T-cell (primary cell): ENCODE measurements at regions not wholly inside any gene's neighbourhood (a gene's known extent, or its start where the extent isn't known, plus 50 kb on each side); places are given as distances from the start of the nearest gene placed in this dataset.

ENCODE experiments used
- ATAC-seq, 4 experiments: fragments of 200-7000 bp in 3 of 4; fragments of 150-1000 bp in 1 of 4; cut with Tn5 transposase; replicated peaks in 1 of 4; 1 replicate in 3 of 4; 2 replicates in 1 of 4; pipeline ENCODE4 v1.10.0; 2021; ENCODE audit warnings: moderate library complexity in 3 of 4, mild to moderate bottlenecking in 2 of 4, moderate number of reproducible peaks in 1 of 4
- CTCF ChIA-PET, 2 donors: fragments of 300-600 bp; sonication (Branson Sonifier 250); formaldehyde crosslinking; loops; one replicate each; lab custom pipeline; 2022; ENCODE audit warnings: antibody characterized with exemption in 2 of 2; lab: Charles Lee
- POLR2A ChIA-PET, 2 donors: fragments of 300-600 bp; sonication (Branson Sonifier 250); formaldehyde crosslinking; loops; one replicate each; lab custom pipeline; 2022; ENCODE audit warnings: antibody characterized with exemption in 2 of 2; lab: Charles Lee
- DNase-seq, 35 experiments: peaks; one replicate each; pipeline versions ENCODE4 v3.0.0 to v3.0.0-alpha.2; 2013 to 2023
- H3K27ac ChIP-seq: one replicate; pipeline ENCODE4 v1.5.1; 2013; ENCODE audit warnings: low read length
- H3K27me3 ChIP-seq, 2 experiments: replicated peaks in 1 of 2; 1 replicate in 1 of 2; 2 replicates in 1 of 2; pipeline versions ENCODE4 v1.6.1 to v1.7.0; 2013; ENCODE audit warnings: low read length in 1 of 2, mixed read lengths in 1 of 2; ENCODE audit not compliant: control insufficient read depth in 2 of 2, insufficient read depth in 2 of 2; ENCODE audit errors: extremely low read depth in 1 of 2
- H3K36me3 ChIP-seq, 2 donors: 1 replicate in 1 of 2; 2 replicates in 1 of 2; pipeline versions ENCODE4 v1.6.1 to v1.7.0; 2013; ENCODE audit warnings: low read length in 1 of 2; ENCODE audit not compliant: control insufficient read depth in 2 of 2, insufficient read depth in 1 of 2; ENCODE audit errors: extremely low read depth in 1 of 2
- H3K4me1 ChIP-seq, 2 experiments: 1 replicate in 1 of 2; 2 replicates in 1 of 2; pipeline versions ENCODE4 v1.6.1 to v1.7.0; 2013; ENCODE audit warnings: low read length in 2 of 2, mixed read lengths in 1 of 2; ENCODE audit not compliant: insufficient read depth in 2 of 2, control insufficient read depth in 1 of 2; ENCODE audit errors: extremely low read depth in 1 of 2
- H3K4me3 ChIP-seq, 2 donors: 1 replicate in 1 of 2; 2 replicates in 1 of 2; pipeline versions ENCODE4 v1.5.1 to v1.7.0; 2013; ENCODE audit warnings: mild to moderate bottlenecking in 2 of 2, low read length in 1 of 2, moderate library complexity in 1 of 2; ENCODE audit not compliant: control insufficient read depth in 1 of 2; ENCODE audit errors: extremely low read depth in 1 of 2
- H3K9me3 ChIP-seq: 2 replicates; pipeline ENCODE4 v1.7.0; 2013
- H3K27ac Mint-ChIP-seq, 2 donors: one replicate each; pipeline ENCODE4 v1.8.0; 2020 to 2021; ENCODE audit warnings: mild to moderate bottlenecking in 2 of 2, mixed read lengths in 2 of 2
- H3K27me3 Mint-ChIP-seq, 2 donors: one replicate each; pipeline ENCODE4 v1.8.0; 2021 to 2022; ENCODE audit warnings: mixed read lengths in 2 of 2
- H3K36me3 Mint-ChIP-seq: one replicate; pipeline ENCODE4 v1.8.0; 2021; ENCODE audit warnings: mixed read lengths
- H3K4me1 Mint-ChIP-seq, 3 donors: one replicate each; pipeline ENCODE4 v1.8.0; 2020 to 2022; ENCODE audit warnings: mixed read lengths in 3 of 3, mild to moderate bottlenecking in 1 of 3
- H3K4me3 Mint-ChIP-seq, 3 donors: one replicate each; pipeline ENCODE4 v1.8.0; 2020 to 2022; ENCODE audit warnings: mild to moderate bottlenecking in 3 of 3, mixed read lengths in 3 of 3, moderate library complexity in 3 of 3
- H3K9me3 Mint-ChIP-seq, 3 donors: one replicate each; pipeline ENCODE4 v1.8.0; 2020 to 2022; ENCODE audit warnings: mixed read lengths in 3 of 3
- whole genome bisulfite sequencing: methylation state at CpG from one replicate; pipeline ENCODE4 v1.1.5; 2013; ENCODE audit warnings: missing lambda C conversion rate; ENCODE audit not compliant: insufficient coverage; 5-methylcytosine and 5-hydroxymethylcytosine counted together

- ChIA-PET POLR2A (no interaction called here), CTCF (no interaction called here)
- Mint-ChIP-seq H3K27ac (no peak overlapping the region), H3K4me3 (no peak overlapping the region), H3K9me3 (no peaks in the 10 kb centered on the region), H3K4me1 (no peaks in the 10 kb centered on the region), H3K27me3 (peaks cover 0 to 3% of the 10 kb centered on the region in 2 donors), H3K36me3 (no peaks in the 10 kb centered on the region)
- Histone ChIP-seq H3K4me1 (peaks cover 0 to 2% of the 10 kb centered on the region in 2 experiments), H3K4me3 (no peak overlapping the region), H3K9me3 (no peaks in the 10 kb centered on the region), H3K27ac (no peak overlapping the region), H3K36me3 (no peaks in the 10 kb centered on the region), H3K27me3 (peaks cover 0 to 12% of the 10 kb centered on the region in 2 experiments)
- DNase-seq (no peak), ATAC-seq (no peak)
- WGBS: 63% methylated on average over 3 of the region's 6 CpGs
These were observed 165.7 kb downstream of the RHOU start for GRCh38 chr1:228900886-228901392.

- no peaks in the 10 kb centered on the region for H3K9me3 ChIP-seq
- H3K9me3 Mint-ChIP-seq: peaks cover 0 to 1% (median 0%) of the 10 kb centered on the region in 3 donors
- H3K27me3 ChIP-seq: peaks cover 0 to 12% of the 10 kb centered on the region in 2 experiments
- DNase-seq (no peak), ATAC-seq (no peak)
- H3K4me1 Mint-ChIP-seq: no peaks in the 10 kb centered on the region
- no peaks in the 10 kb centered on the region for H3K36me3 Mint-ChIP-seq
- no peak overlapping the region for H3K4me3 Mint-ChIP-seq
- no peak overlapping the region for H3K4me3 ChIP-seq
- POLR2A ChIA-PET: no interaction called here
- H3K27me3 Mint-ChIP-seq: peaks cover 0 to 3% of the 10 kb centered on the region in 2 donors
- no peak overlapping the region for H3K27ac ChIP-seq
- no peak overlapping the region for H3K27ac Mint-ChIP-seq
- WGBS: 83% methylated on average over 3 of the region's 5 CpGs
- H3K4me1 ChIP-seq: peaks cover 0 to 2% of the 10 kb centered on the region in 2 experiments
- H3K36me3 ChIP-seq: no peaks in the 10 kb centered on the region
- CTCF ChIA-PET: no interaction called here
These were observed 166.8 kb downstream of the RHOU start for GRCh38 chr1:228901936-228902681.

- ChIA-PET CTCF (no interaction called here), POLR2A (no interaction called here)
- 94% methylated on average over 5 of the region's 13 CpGs for WGBS
- Mint-ChIP-seq H3K27me3 (no peaks in the 10 kb centered on the region), H3K36me3 (no peaks in the 10 kb centered on the region), H3K4me1 (no peaks in the 10 kb centered on the region), H3K9me3 (peaks cover 0 to 4% (median under 1%) of the 10 kb centered on the region in 3 donors), H3K4me3 (no peak overlapping the region), H3K27ac (no peak overlapping the region)
- no peak overlapping the region for H3K27ac ChIP-seq
- no peak overlapping the region for H3K4me3 ChIP-seq
- DNase-seq (no peak), ATAC-seq (no peak)
- no peaks in the 10 kb centered on the region for H3K36me3 ChIP-seq
- peaks cover 0 to 8% of the 10 kb centered on the region in 2 experiments for H3K27me3 ChIP-seq
- H3K9me3 ChIP-seq: no peaks in the 10 kb centered on the region
- peaks cover 0 to 2% of the 10 kb centered on the region in 2 experiments for H3K4me1 ChIP-seq
These were observed 167.6 kb downstream of the RHOU start for GRCh38 chr1:228902781-228903433.

GRCh38 chr1:228903434-228904071 is 168.3 kb downstream of the RHOU start:
- Mint-ChIP-seq H3K27me3 (no peaks in the 10 kb centered on the region), H3K36me3 (no peaks in the 10 kb centered on the region), H3K27ac (no peak overlapping the region), H3K9me3 (peaks cover 0 to 4% (median 2%) of the 10 kb centered on the region in 3 donors), H3K4me1 (no peaks in the 10 kb centered on the region), H3K4me3 (no peak overlapping the region)
- Histone ChIP-seq H3K4me3 (no peak overlapping the region), H3K36me3 (no peaks in the 10 kb centered on the region), H3K9me3 (no peaks in the 10 kb centered on the region), H3K27me3 (peaks cover 0 to 7% of the 10 kb centered on the region in 2 experiments), H3K27ac (no peak overlapping the region), H3K4me1 (peaks cover 0 to 2% of the 10 kb centered on the region in 2 experiments)
- no peak for ATAC-seq
- 87% methylated on average over 5 of the region's 9 CpGs for WGBS
- DNase-seq: no peak
- POLR2A ChIA-PET: no interaction called here
- CTCF ChIA-PET: no interaction called here

- DNase-seq (no peak), ATAC-seq (no peak)
- ChIA-PET POLR2A (no interaction called here), CTCF (no interaction called here)
- Mint-ChIP-seq H3K27ac (no peak overlapping the region), H3K4me1 (no peaks in the 10 kb centered on the region), H3K27me3 (no peaks in the 10 kb centered on the region), H3K4me3 (no peak overlapping the region), H3K9me3 (peaks cover 0 to 4% (median 2%) of the 10 kb centered on the region in 3 donors), H3K36me3 (no peaks in the 10 kb centered on the region)
- no peak overlapping the region for H3K27ac ChIP-seq
- peaks cover 0 to 2% of the 10 kb centered on the region in 2 experiments for H3K4me1 ChIP-seq
- no CpG with 5 or more reads among the region's 4 CpGs for WGBS
- peaks cover 0 to 3% of the 10 kb centered on the region in 2 experiments for H3K27me3 ChIP-seq
- no peaks in the 10 kb centered on the region for H3K36me3 ChIP-seq
- no peaks in the 10 kb centered on the region for H3K9me3 ChIP-seq
- no peak overlapping the region for H3K4me3 ChIP-seq
These were observed 168.9 kb downstream of the RHOU start for GRCh38 chr1:228904222-228904621.

- Histone ChIP-seq H3K36me3 (no peaks in the 10 kb centered on the region), H3K4me1 (no peaks in the 10 kb centered on the region), H3K4me3 (no peak overlapping the region), H3K27ac (no peak overlapping the region), H3K27me3 (no peaks in the 10 kb centered on the region), H3K9me3 (no peaks in the 10 kb centered on the region)
- Mint-ChIP-seq H3K4me1 (no peaks in the 10 kb centered on the region), H3K27me3 (no peaks in the 10 kb centered on the region), H3K4me3 (no peak overlapping the region), H3K27ac (no peak overlapping the region), H3K9me3 (peaks cover 0 to 4% (median 2%) of the 10 kb centered on the region in 3 donors), H3K36me3 (no peaks in the 10 kb centered on the region)
- WGBS: no CpG with 5 or more reads among the region's 2 CpGs
- DNase-seq: no peak
- no peak for ATAC-seq
- ChIA-PET POLR2A (no interaction called here), CTCF (no interaction called here)
These were observed 170.4 kb downstream of the RHOU start for GRCh38 chr1:228905701-228906101.
